ENCODE measurements at regions not wholly inside any gene's neighbourhood (a gene's known extent, or its start where the extent isn't known, plus 50 kb on each side); places are given as distances from the start of the nearest gene placed in this dataset.

- TF ChIP-seq CTCF (IDR thresholded peaks at IDR 0.05) (no peak), POLR2A (IDR thresholded peaks at IDR 0.05) (no peak)
These were observed 1248.9 kb downstream of the JRKL start for GRCh38 chr11:97638641-97639224.

Measured in Peyer's patch (tissue), 4 donors.